ENCODE measurements at regions not wholly inside any gene's neighbourhood (a gene's known extent, or its start where the extent isn't known, plus 50 kb on each side); places are given as distances from the start of the nearest gene placed in this dataset.

DNA sequence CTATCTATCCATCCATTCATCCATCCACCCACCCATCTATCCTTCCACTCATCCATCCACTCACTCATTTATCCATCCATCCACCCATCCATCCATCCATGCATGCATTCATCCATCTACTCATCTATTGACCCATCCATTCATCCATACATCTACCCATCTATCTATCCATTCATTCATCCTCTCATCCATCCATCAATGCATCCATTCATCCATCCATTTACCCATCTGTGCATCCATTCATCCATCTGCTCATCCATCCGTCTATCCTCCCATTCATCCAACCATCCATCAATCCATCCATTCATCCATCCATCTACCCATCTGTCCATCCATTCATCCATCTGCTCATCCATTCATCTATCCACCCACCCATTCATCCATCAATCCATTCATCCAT, 224.5 kb upstream of the MAF start:
- TF ChIP-seq, protein P1, sequence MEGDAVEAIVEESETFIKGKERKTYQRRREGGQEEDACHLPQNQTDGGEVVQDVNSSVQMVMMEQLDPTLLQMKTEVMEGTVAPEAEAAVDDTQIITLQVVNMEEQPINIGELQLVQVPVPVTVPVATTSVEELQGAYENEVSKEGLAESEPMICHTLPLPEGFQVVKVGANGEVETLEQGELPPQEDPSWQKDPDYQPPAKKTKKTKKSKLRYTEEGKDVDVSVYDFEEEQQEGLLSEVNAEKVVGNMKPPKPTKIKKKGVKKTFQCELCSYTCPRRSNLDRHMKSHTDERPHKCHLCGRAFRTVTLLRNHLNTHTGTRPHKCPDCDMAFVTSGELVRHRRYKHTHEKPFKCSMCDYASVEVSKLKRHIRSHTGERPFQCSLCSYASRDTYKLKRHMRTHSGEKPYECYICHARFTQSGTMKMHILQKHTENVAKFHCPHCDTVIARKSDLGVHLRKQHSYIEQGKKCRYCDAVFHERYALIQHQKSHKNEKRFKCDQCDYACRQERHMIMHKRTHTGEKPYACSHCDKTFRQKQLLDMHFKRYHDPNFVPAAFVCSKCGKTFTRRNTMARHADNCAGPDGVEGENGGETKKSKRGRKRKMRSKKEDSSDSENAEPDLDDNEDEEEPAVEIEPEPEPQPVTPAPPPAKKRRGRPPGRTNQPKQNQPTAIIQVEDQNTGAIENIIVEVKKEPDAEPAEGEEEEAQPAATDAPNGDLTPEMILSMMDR (IDR thresholded peaks at IDR 0.05; ENCODE audit: unreplicated experiment), result no peak
- Mint-ChIP-seq H3K27ac (ENCODE audit: unreplicated experiment) (no peak overlapping the region), H3K36me3 (ENCODE audit: low read depth, unreplicated experiment) (no peaks in the 10 kb centered on the region), H3K9me3 (ENCODE audit: unreplicated experiment) (no peaks in the 10 kb centered on the region), H3K27me3 (ENCODE audit: unreplicated experiment) (no peaks in the 10 kb centered on the region), H3K4me3 (ENCODE audit: unreplicated experiment) (no peak overlapping the region), H3K4me1 (ENCODE audit: unreplicated experiment) (no peaks in the 10 kb centered on the region)
- no peak for DNase-seq (ENCODE audit: low spot score)

DNA sequence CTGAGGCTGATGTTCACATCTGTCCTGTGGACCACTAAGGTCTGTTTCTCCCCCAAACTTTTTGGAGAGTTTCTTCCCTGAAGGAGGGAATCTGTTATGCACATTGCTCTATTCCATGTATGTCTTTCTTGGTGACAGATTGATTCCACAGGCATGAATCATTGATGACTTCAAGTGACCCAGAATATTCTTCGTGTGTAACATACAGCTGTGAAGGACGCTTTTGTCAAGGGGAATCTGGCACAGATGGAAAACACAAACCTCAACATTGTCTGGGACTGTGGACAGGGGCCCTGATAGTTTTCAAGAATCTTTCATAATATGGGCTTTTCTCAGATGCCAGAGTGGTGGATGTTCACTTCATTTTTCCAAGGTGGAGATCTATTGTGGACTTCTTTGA, 223.1 kb upstream of the MAF start:
- H3K27ac Mint-ChIP-seq (ENCODE audit: unreplicated experiment), result no peak overlapping the region
- TF ChIP-seq, protein P1 (IDR thresholded peaks at IDR 0.05; ENCODE audit: unreplicated experiment), result no peak
- H3K36me3 Mint-ChIP-seq (ENCODE audit: low read depth, unreplicated experiment), result no peaks in the 10 kb centered on the region
- no peaks in the 10 kb centered on the region for H3K27me3 Mint-ChIP-seq (ENCODE audit: unreplicated experiment)
- no peak for DNase-seq (ENCODE audit: low spot score)
- H3K4me3 Mint-ChIP-seq (ENCODE audit: unreplicated experiment), result no peak overlapping the region
- no peaks in the 10 kb centered on the region for H3K4me1 Mint-ChIP-seq (ENCODE audit: unreplicated experiment)
- no peaks in the 10 kb centered on the region for H3K9me3 Mint-ChIP-seq (ENCODE audit: unreplicated experiment)

DNA sequence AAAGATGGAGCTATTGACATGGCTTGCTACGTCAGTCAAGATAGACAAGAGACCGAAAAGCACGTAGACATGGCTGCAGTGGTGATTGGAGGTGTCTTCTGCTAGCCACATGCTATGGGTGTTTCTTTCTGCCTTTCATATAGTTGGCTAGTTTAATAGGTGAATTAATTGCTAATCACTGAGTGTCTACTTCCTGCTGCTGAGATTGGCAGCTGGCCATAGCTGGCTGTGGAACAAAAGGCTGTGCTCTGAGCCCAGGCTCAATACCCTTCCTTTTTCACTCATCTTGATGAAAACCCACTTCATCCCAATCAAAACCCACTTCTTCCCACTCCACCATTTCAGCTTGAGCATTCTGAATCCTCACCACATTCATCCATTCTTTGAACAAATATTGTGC, 221.4 kb upstream of the MAF start:
- Mint-ChIP-seq H3K4me3 (ENCODE audit: unreplicated experiment) (no peak overlapping the region), H3K36me3 (ENCODE audit: low read depth, unreplicated experiment) (no peaks in the 10 kb centered on the region), H3K9me3 (ENCODE audit: unreplicated experiment) (no peaks in the 10 kb centered on the region), H3K27ac (ENCODE audit: unreplicated experiment) (no peak overlapping the region), H3K27me3 (ENCODE audit: unreplicated experiment) (no peaks in the 10 kb centered on the region), H3K4me1 (ENCODE audit: unreplicated experiment) (no peaks in the 10 kb centered on the region)
- no peak for DNase-seq (ENCODE audit: low spot score)
- TF ChIP-seq, protein P1 (IDR thresholded peaks at IDR 0.05; ENCODE audit: unreplicated experiment), result no peak

DNA sequence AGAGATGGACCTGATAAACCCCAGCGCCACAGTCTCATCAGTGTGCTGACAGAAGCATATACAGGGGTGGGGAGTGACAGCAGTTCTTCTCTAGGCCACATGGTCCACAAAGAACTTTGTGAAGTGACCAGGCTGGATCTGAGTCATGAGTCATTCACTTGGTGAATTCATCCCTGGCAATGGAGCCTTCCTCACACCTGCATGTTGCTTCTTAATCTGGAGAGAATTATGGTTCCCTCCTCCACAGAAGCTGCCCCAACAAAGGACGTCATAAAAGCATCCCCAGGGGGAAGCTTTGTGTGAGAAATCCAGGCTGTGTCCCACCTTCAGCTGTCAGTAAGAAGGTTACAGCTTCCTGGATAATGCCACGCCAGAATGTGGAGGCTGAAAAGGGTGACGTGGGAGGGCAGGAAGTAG, 215.6 kb upstream of the MAF start:
- no peak overlapping the region for H3K4me3 Mint-ChIP-seq (ENCODE audit: unreplicated experiment)
- H3K27me3 Mint-ChIP-seq (ENCODE audit: unreplicated experiment), result no peaks in the 10 kb centered on the region
- no peaks in the 10 kb centered on the region for H3K9me3 Mint-ChIP-seq (ENCODE audit: unreplicated experiment)
- H3K27ac Mint-ChIP-seq (ENCODE audit: unreplicated experiment), result no peak overlapping the region
- no peaks in the 10 kb centered on the region for H3K4me1 Mint-ChIP-seq (ENCODE audit: unreplicated experiment)
- no peaks in the 10 kb centered on the region for H3K36me3 Mint-ChIP-seq (ENCODE audit: low read depth, unreplicated experiment)
- TF ChIP-seq, protein P1 (IDR thresholded peaks at IDR 0.05; ENCODE audit: unreplicated experiment), result no peak
- DNase-seq (ENCODE audit: low spot score), result no peak

DNA sequence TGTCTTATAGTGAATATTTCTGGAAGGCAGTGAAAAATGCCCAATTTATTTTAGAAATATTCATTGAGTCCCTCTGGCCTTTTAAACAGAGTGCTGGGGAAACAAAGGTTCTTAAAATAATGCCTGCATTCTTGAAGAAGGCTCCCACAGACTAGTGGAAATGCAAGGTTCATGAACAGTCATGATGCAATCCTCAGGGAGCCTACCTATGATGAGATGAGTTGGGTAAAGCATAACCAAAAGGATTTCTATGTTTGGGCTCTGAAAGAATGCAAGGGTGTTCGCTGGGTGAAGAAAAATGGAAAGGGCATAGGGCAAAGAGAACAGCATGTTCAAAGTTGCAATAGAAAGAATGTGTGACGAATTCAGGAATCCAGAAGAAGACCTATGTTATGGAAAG, 214.5 kb upstream of the MAF start:
- H3K4me3 Mint-ChIP-seq (ENCODE audit: unreplicated experiment), result no peak overlapping the region
- H3K27ac Mint-ChIP-seq (ENCODE audit: unreplicated experiment), result no peak overlapping the region
- no peaks in the 10 kb centered on the region for H3K27me3 Mint-ChIP-seq (ENCODE audit: unreplicated experiment)
- H3K9me3 Mint-ChIP-seq (ENCODE audit: unreplicated experiment), result no peaks in the 10 kb centered on the region
- no peak for DNase-seq (ENCODE audit: low spot score)
- H3K36me3 Mint-ChIP-seq (ENCODE audit: low read depth, unreplicated experiment), result no peaks in the 10 kb centered on the region
- no peaks in the 10 kb centered on the region for H3K4me1 Mint-ChIP-seq (ENCODE audit: unreplicated experiment)
- TF ChIP-seq, protein P1 (IDR thresholded peaks at IDR 0.05; ENCODE audit: unreplicated experiment), result no peak

Measured in endothelial cell (in vitro differentiated cells).